HUES6 (cell line): ENCODE measurements at regions not wholly inside any gene's neighbourhood (a gene's known extent, or its start where the extent isn't known, plus 50 kb on each side); places are given as distances from the start of the nearest gene placed in this dataset.
"Not testable (repeated sequence)": the region's sequence is repeated elsewhere in the genome, so short reads cannot be mapped to it uniquely, and the experiment has no call there.

Source experiments
- H3K27ac ChIP-seq: 2 replicates; pipeline ENCODE4 v1.7.0; 2013; ENCODE audit warnings: low read depth, mild to moderate bottlenecking, low read length, inconsistent platforms
- H3K27me3 ChIP-seq: 2 replicates; pipeline ENCODE4 v1.6.1; 2013; ENCODE audit warnings: low read length; ENCODE audit not compliant: control insufficient read depth, insufficient read depth
- H3K36me3 ChIP-seq: 2 replicates; pipeline ENCODE4 v1.6.1; 2013; ENCODE audit warnings: low read length; ENCODE audit not compliant: control insufficient read depth, insufficient read depth
- H3K4me1 ChIP-seq: 2 replicates; pipeline ENCODE4 v1.6.1; 2013; ENCODE audit warnings: low read length; ENCODE audit not compliant: control insufficient read depth, insufficient read depth
- H3K4me3 ChIP-seq: 2 replicates; pipeline ENCODE4 v1.5.1; 2013; ENCODE audit warnings: low read depth, low read length
- H3K9ac ChIP-seq: one replicate; pipeline ENCODE4 v1.6.1; 2013; ENCODE audit warnings: mild to moderate bottlenecking, low read length
- H3K9me3 ChIP-seq: 2 replicates; pipeline ENCODE4 v1.6.1; 2013; ENCODE audit warnings: low read depth, low read length; ENCODE audit not compliant: control insufficient read depth, insufficient read depth

GRCh38 chr18:6525604-6526003, 110.9 kb upstream of the L3MBTL4 start:
- H3K9me3 ChIP-seq, result no peaks in the 10 kb centered on the region
- H3K27me3 ChIP-seq, result no peaks in the 10 kb centered on the region
- no peak overlapping the region for H3K9ac ChIP-seq
- no peaks in the 10 kb centered on the region for H3K4me1 ChIP-seq
- no peaks in the 10 kb centered on the region for H3K36me3 ChIP-seq
- no peak overlapping the region for H3K4me3 ChIP-seq
- no peak overlapping the region for H3K27ac ChIP-seq

- Histone ChIP-seq H3K27ac (no peak overlapping the region), H3K9me3 (peaks cover 14% of the 10 kb centered on the region), H3K4me1 (no peaks in the 10 kb centered on the region), H3K9ac (no peak overlapping the region), H3K36me3 (no peaks in the 10 kb centered on the region), H3K27me3 (no peaks in the 10 kb centered on the region), H3K4me3 (no peak overlapping the region)
Measured at GRCh38 chr18:6537475-6537874, 122.8 kb upstream of the L3MBTL4 start.

DNA sequence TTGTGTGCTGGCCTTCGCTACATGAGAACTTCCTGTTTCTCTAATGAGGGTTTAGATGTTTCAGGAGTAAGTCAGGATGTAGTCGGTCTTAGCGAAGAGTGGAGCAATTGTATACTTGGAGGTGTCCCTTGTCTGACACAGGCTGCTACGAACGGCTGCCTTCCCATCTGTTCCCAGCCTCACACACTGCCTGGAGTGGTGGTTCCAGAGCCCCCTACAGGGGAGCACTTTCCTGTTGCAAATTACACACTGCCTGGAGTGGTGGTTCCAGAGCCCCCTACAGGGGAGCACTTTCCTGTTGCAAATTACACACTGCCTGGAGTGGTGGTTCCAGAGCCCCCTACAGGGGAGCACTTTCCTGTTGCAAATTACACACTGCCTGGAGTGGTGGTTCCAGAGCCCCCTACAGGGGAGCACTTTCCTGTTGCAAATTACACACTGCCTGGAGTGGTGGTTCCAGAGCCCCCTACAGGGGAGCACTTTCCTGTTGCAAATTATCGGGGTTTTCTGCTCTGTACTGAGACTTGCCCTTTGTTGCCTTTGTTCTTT, 126.5 kb upstream of the L3MBTL4 start:
- not testable (repeated sequence) for H3K9me3 ChIP-seq, H3K27me3 ChIP-seq, H3K36me3 ChIP-seq, H3K27ac ChIP-seq, H3K9ac ChIP-seq, H3K4me3 ChIP-seq, H3K4me1 ChIP-seq

DNA sequence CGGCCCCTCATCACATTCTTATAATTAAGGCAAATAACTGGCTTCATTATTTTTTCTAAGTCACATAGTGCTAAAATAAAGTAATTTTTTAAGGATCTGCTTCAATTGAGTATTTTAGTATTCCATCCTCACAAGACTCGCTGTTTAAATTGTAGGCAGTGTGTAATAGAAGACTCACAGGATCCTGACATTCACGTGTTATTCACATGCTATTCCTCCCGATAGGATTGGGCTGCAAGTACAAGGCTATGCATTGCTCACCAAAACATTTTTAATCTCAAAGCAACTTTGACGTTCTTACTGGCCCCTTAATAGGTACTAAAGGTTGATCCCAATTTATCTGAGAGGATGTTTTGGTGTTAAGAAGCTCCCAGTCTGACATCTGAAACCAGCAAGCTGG, 127.6 kb upstream of the L3MBTL4 start:
- Histone ChIP-seq H3K9ac (no peak overlapping the region), H3K27me3 (no peaks in the 10 kb centered on the region), H3K36me3 (no peaks in the 10 kb centered on the region), H3K9me3 (peaks cover 5% of the 10 kb centered on the region), H3K27ac (no peak overlapping the region), H3K4me3 (no peak overlapping the region), H3K4me1 (no peaks in the 10 kb centered on the region)

DNA sequence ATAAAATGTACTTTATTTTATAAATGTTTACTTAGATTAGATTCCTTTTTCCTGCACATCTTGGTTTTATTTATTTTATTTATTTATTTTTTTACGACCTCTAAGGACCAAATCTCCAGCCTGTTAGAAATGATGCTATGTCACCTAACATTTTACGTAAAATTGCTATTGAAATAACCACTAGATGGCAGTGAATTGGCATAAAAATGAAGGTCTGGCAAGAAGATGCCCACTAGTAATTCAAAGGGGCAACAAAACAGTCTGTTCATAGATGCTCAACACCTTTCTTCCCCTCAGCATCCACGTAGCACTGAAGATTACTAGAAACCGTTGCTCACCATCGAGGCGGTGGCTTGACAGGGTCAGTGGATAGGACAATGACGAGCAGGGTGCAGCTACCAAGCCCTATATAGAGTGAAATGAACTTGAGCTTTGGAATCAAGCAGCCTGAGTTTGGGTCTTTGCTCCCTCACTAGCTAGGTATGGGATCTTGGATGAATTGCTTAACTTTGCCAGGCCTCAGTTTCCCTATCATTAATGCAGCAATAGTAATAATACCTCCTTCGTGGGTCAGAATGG, 128.7 kb upstream of the L3MBTL4 start:
- no peak overlapping the region for H3K9ac ChIP-seq
- peaks cover 5% of the 10 kb centered on the region for H3K9me3 ChIP-seq
- no peak overlapping the region for H3K4me3 ChIP-seq
- no peaks in the 10 kb centered on the region for H3K4me1 ChIP-seq
- H3K27ac ChIP-seq, result no peak overlapping the region
- no peaks in the 10 kb centered on the region for H3K27me3 ChIP-seq
- H3K36me3 ChIP-seq, result no peaks in the 10 kb centered on the region

DNA sequence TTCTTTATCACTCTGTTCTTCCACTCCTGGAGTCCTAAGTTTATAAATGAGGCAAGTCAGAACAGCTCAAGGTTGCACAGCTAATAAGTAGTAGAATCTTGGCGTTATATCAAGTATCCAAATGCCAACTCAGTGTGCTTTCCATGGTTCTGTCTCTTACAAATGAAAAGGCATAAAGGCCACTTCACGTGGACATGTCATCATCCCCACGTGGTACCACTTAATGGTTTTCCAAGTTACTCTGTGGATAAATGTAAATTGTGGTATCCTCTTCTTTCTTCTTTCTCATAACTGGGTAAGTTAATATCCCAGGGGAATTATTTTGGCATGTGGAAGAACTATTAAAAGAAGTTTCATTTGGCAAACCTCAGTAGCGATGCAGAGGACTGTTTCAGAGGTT, 131.5 kb upstream of the L3MBTL4 start:
- H3K36me3 ChIP-seq, result no peaks in the 10 kb centered on the region
- peaks cover 21% of the 10 kb centered on the region for H3K9me3 ChIP-seq
- H3K4me1 ChIP-seq, result no peaks in the 10 kb centered on the region
- H3K27me3 ChIP-seq, result no peaks in the 10 kb centered on the region
- H3K9ac ChIP-seq, result no peak overlapping the region
- H3K27ac ChIP-seq, result no peak overlapping the region
- H3K4me3 ChIP-seq, result no peak overlapping the region

DNA sequence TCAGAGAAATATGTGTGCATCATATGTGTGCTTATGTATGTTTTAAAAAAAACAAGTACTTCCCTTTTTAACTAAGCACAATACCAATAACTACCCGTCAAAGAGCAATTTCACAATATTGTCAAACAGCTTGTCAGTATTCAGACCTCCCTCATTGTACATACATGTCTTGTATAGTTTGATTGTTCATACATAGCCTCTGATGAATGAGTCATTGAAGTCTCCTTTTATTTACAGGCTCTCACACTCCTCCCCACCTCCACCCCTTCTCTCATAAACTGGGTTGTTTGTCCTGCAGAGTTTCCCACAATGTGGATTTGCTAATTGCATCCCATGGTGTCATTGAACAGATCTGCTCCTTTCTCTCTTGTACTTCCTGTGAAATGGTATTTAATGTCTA, 132.8 kb upstream of the L3MBTL4 start:
- H3K27ac ChIP-seq, result no peak overlapping the region
- H3K4me1 ChIP-seq, result no peaks in the 10 kb centered on the region
- H3K9ac ChIP-seq, result no peak overlapping the region
- no peaks in the 10 kb centered on the region for H3K36me3 ChIP-seq
- H3K27me3 ChIP-seq, result no peaks in the 10 kb centered on the region
- H3K4me3 ChIP-seq, result no peak overlapping the region
- H3K9me3 ChIP-seq, result peaks cover 25% of the 10 kb centered on the region

DNA sequence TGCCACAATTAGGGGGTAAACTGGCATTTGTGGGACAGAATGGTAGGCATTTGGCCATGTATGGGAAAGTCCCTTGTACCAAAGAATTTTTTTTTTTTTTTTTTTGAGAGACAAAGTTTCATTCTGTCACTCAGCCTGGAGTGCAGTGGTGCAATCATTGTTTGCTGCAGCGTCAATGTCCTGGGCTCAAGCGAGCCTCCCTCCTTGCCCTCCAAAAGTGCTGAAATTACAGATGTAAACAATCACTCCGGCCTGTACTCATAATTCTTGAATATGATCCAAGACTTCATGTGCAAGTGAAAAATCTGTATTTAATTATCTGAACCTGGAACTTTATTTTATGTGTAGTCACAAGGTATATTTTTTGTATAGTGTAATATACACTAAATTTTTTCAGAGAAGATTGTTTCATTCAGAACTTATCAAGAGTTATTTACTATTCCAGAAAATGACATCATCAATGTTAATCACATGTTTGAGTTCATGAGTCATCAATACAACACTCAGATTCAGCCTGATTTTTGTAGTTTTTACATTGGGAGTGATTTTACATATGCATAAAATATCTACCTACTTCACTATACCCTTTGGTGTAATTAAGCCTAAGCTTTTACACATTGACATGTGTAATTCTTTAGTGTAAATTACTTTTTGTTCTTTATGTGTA, 138.7 kb upstream of the L3MBTL4 start:
- H3K36me3 ChIP-seq, result no peaks in the 10 kb centered on the region

GRCh38 chr18:6557057-6557769, 142.5 kb upstream of the L3MBTL4 start:
- no peak overlapping the region; the same call in 1 of the 2 replicates for H3K27ac ChIP-seq
- peaks cover under 1% of the 10 kb centered on the region; the same call in 1 of the 2 replicates for H3K9me3 ChIP-seq
- H3K4me3 ChIP-seq, result no peak overlapping the region
- no peaks in the 10 kb centered on the region for H3K27me3 ChIP-seq
- H3K4me1 ChIP-seq, result peaks cover 21% of the 10 kb centered on the region
- no peaks in the 10 kb centered on the region for H3K36me3 ChIP-seq
- H3K9ac ChIP-seq, result peak overlapping the region; percentile 7

More for the DNA sequence above, 138.7 kb upstream of the L3MBTL4 start:
- Histone ChIP-seq H3K9ac (no peak overlapping the region), H3K27me3 (no peaks in the 10 kb centered on the region), H3K4me1 (peaks cover 19% of the 10 kb centered on the region), H3K9me3 (peaks cover 25% of the 10 kb centered on the region), H3K27ac (no peak overlapping the region), H3K4me3 (no peak overlapping the region)

- no peak overlapping the region for H3K4me3 ChIP-seq
- H3K27me3 ChIP-seq, result no peaks in the 10 kb centered on the region
- no peaks in the 10 kb centered on the region for H3K36me3 ChIP-seq
- peak overlapping the region; percentile 7 for H3K9ac ChIP-seq
- no peak overlapping the region; the same call in 1 of the 2 replicates for H3K27ac ChIP-seq
- H3K9me3 ChIP-seq, result peaks cover 5% of the 10 kb centered on the region; the same call in 1 of the 2 replicates
- peaks cover 21% of the 10 kb centered on the region for H3K4me1 ChIP-seq
Measured at GRCh38 chr18:6557770-6558248, 143.1 kb upstream of the L3MBTL4 start.
